Hippocampal formation (tissue), 2 donors: ENCODE measurements at regions not wholly inside any gene's neighbourhood (a gene's known extent, or its start where the extent isn't known, plus 50 kb on each side); places are given as distances from the start of the nearest gene placed in this dataset.

Experiments used
- DNase-seq, 2 donors: peaks; one replicate each; lab custom pipeline; 2025; lab: John Stamatoyannopoulos, UW

GRCh38 chr2:63658176-63658968, 69.6 kb downstream of the MDH1 start:
- no peak for DNase-seq

GRCh38 chr2:63660060-63660459, 71.3 kb downstream of the MDH1 start:
- DNase-seq: no peak

GRCh38 chr2:63661076-63661475, 72.3 kb downstream of the MDH1 start:
- no peak for DNase-seq

GRCh38 chr2:63662028-63662804, 73.5 kb downstream of the MDH1 start:
- DNase-seq: no peak

- DNase-seq: no peak
Observed at GRCh38 chr2:63663013-63663864, 74.5 kb downstream of the MDH1 start.

GRCh38 chr2:63665091-63665490, 76.3 kb downstream of the MDH1 start:
- no peak for DNase-seq

- no peak for DNase-seq
Observed at GRCh38 chr2:63665846-63666475, 77.2 kb downstream of the MDH1 start.

GRCh38 chr2:63667132-63667700, 78.5 kb downstream of the MDH1 start:
- DNase-seq: no peak

GRCh38 chr2:63668000-63668399, 79.2 kb downstream of the MDH1 start:
- DNase-seq: no peak

GRCh38 chr2:63668466-63668865, 79.7 kb downstream of the MDH1 start:
- DNase-seq: no peak

GRCh38 chr2:63669596-63669995, 80.8 kb downstream of the MDH1 start:
- no peak for DNase-seq

GRCh38 chr2:63673865-63674533, 85.2 kb downstream of the MDH1 start:
- DNase-seq: no peak

- DNase-seq: no peak
Observed at GRCh38 chr2:63675026-63675425, 86.3 kb downstream of the MDH1 start.

GRCh38 chr2:63676135-63676534, 87.4 kb downstream of the MDH1 start:
- no peak for DNase-seq

- no peak for DNase-seq
Observed at GRCh38 chr2:63678085-63678484, 89.3 kb downstream of the MDH1 start.

- no peak for DNase-seq
Observed at GRCh38 chr2:63678551-63678950, 89.8 kb downstream of the MDH1 start.

GRCh38 chr2:63679252-63679855, 90.6 kb downstream of the MDH1 start:
- DNase-seq: no peak

- no peak for DNase-seq
Observed at GRCh38 chr2:63680455-63680854, 91.7 kb downstream of the MDH1 start.

- no peak for DNase-seq
Observed at GRCh38 chr2:63681896-63682295, 93.1 kb downstream of the MDH1 start.

GRCh38 chr2:63692002-63692606, 103.3 kb downstream of the MDH1 start:
- peak in 1 of 2 donors; percentile 11 for DNase-seq
